HepG2 (cell line): ENCODE measurements at regions not wholly inside any gene's neighbourhood (a gene's known extent, or its start where the extent isn't known, plus 50 kb on each side); places are given as distances from the start of the nearest gene placed in this dataset.

Experiments
- CTCF ChIP-seq: sonication (generic); formaldehyde crosslinking; IDR thresholded peaks from 2 replicates; pipeline ENCODE4 v1.5.0; 2020; ENCODE audit warnings: mild to moderate bottlenecking, missing genetic modification reagents, moderate library complexity
- TCF12 ChIP-seq, 2 experiments: fragments of 450-650 bp in 1 of 2; sonication (generic) in 1 of 2; formaldehyde crosslinking in 1 of 2; IDR thresholded peaks; 2 replicates each; pipeline versions ENCODE4 v1.6.1 to v1.8.0; 2017 to 2022; ENCODE audit warnings: antibody characterized with exemption in 1 of 2, mild to moderate bottlenecking in 1 of 2, missing genetic modification reagents in 1 of 2, moderate library complexity in 1 of 2
- ZNF670 ChIP-seq: sonication (generic); formaldehyde crosslinking; IDR thresholded peaks from 2 replicates; pipeline ENCODE4 v1.8.0; 2022; ENCODE audit warnings: mild to moderate bottlenecking, missing genetic modification reagents, borderline replicate concordance
- ZNF776 ChIP-seq: sonication (generic); formaldehyde crosslinking; IDR thresholded peaks from 2 replicates; pipeline ENCODE4 v1.4.0; 2020; ENCODE audit warnings: mild to moderate bottlenecking, missing genetic modification reagents

- TF ChIP-seq ZNF670 (CRISPR knock-in tag) (no peak), ZNF776 (CRISPR knock-in tag) (no peak), TCF12 (IDR thresholded peaks at IDR 0.05) (no peak), TCF12 (CRISPR knock-in tag; IDR thresholded peaks at IDR 0.05) (no peak), CTCF (CRISPR knock-in tag) (no peak)
Measured at GRCh38 chr5:110269478-110270142, 456.9 kb downstream of the TMEM232 start.
